HG03565 (cell line): ENCODE measurements at regions not wholly inside any gene's neighbourhood (a gene's known extent, or its start where the extent isn't known, plus 50 kb on each side); places are given as distances from the start of the nearest gene placed in this dataset.

Experiments used
- ATAC-seq: cut with Tn5 transposase; IDR thresholded peaks from one replicate; pipeline ENCODE4 v1.9.1; 2021; ENCODE audit warnings: mild to moderate bottlenecking, moderate library complexity; ENCODE audit not compliant: unreplicated experiment

- ATAC-seq = no peak
These were observed 71.0 kb downstream of the TMPRSS5 start for GRCh38 chr11:113634940-113635575.

- ATAC-seq = no peak
These were observed 73.1 kb downstream of the TMPRSS5 start for GRCh38 chr11:113632981-113633380.

GRCh38 chr11:113629562-113629961 is 76.5 kb downstream of the TMPRSS5 start:
- no peak for ATAC-seq

- ATAC-seq = no peak
These were observed 77.2 kb downstream of the TMPRSS5 start for GRCh38 chr11:113628912-113629311.

- no peak for ATAC-seq
These were observed 78.2 kb downstream of the TMPRSS5 start for GRCh38 chr11:113627946-113628345.

GRCh38 chr11:113627297-113627696 is 78.8 kb downstream of the TMPRSS5 start:
- no peak for ATAC-seq

- ATAC-seq = no peak
These were observed 79.4 kb downstream of the TMPRSS5 start for GRCh38 chr11:113626736-113627135.

- ATAC-seq = no peak
These were observed 83.0 kb downstream of the TMPRSS5 start for GRCh38 chr11:113623114-113623513.

GRCh38 chr11:113618360-113618759 is 87.7 kb downstream of the TMPRSS5 start:
- ATAC-seq = no peak

GRCh38 chr11:113615773-113616172 is 90.3 kb downstream of the TMPRSS5 start:
- no peak for ATAC-seq

GRCh38 chr11:113615098-113615497 is 91.0 kb downstream of the TMPRSS5 start:
- ATAC-seq = no peak

GRCh38 chr11:113614097-113614496 is 92.0 kb downstream of the TMPRSS5 start:
- ATAC-seq = no peak

GRCh38 chr11:113613619-113614018 is 92.5 kb downstream of the TMPRSS5 start:
- peak; percentile 64 for ATAC-seq

- no peak for ATAC-seq
These were observed 101.9 kb downstream of the TMPRSS5 start for GRCh38 chr11:113604186-113604585.

- no peak for ATAC-seq
These were observed 102.6 kb downstream of the TMPRSS5 start for GRCh38 chr11:113603277-113604059.

GRCh38 chr11:113602483-113602882 is 103.6 kb downstream of the TMPRSS5 start:
- no peak for ATAC-seq

GRCh38 chr11:113596658-113597057 is 109.5 kb downstream of the TMPRSS5 start:
- no peak for ATAC-seq

GRCh38 chr11:113595810-113596594 is 110.1 kb downstream of the TMPRSS5 start:
- no peak for ATAC-seq

GRCh38 chr11:113593698-113594308 is 112.3 kb downstream of the TMPRSS5 start:
- ATAC-seq = peak; percentile 91

- no peak for ATAC-seq
These were observed 115.0 kb downstream of the TMPRSS5 start for GRCh38 chr11:113591117-113591516.

GRCh38 chr11:113587308-113587739 is 112.1 kb upstream of the DRD2 start:
- ATAC-seq = peak; percentile 97
